Activated gamma-delta T cell treated with anti-CD3 and anti-CD28 coated beads, Interleukin-2, amount 50 U/mL, for 16 hours (primary cell): ENCODE measurements at regions not wholly inside any gene's neighbourhood (a gene's known extent, or its start where the extent isn't known, plus 50 kb on each side); places are given as distances from the start of the nearest gene placed in this dataset.
"Not testable (repeated sequence)": the region's sequence is repeated elsewhere in the genome, so short reads cannot be mapped to it uniquely, and the experiment has no call there.

Experiments used
- DNase-seq: peaks from one replicate; pipeline ENCODE4 v3.0.0-alpha.2; 2020; ENCODE audit warnings: low read depth

GRCh38 chr11:37430966-37431632, 833.1 kb upstream of the RAG2 start:
- not testable (repeated sequence) for DNase-seq

- DNase-seq, result no peak
Observed at GRCh38 chr11:37422511-37422910, 824.5 kb upstream of the RAG2 start.

- DNase-seq, result no peak
Observed at GRCh38 chr11:37411289-37411688, 813.3 kb upstream of the RAG2 start.

- no peak for DNase-seq
Observed at GRCh38 chr11:37409124-37409523, 811.1 kb upstream of the RAG2 start.

GRCh38 chr11:37407461-37407860, 809.4 kb upstream of the RAG2 start:
- no peak for DNase-seq

GRCh38 chr11:37406651-37407050, 808.6 kb upstream of the RAG2 start:
- DNase-seq, result no peak

GRCh38 chr11:37404231-37404630, 806.2 kb upstream of the RAG2 start:
- DNase-seq, result no peak

GRCh38 chr11:37402663-37403062, 804.6 kb upstream of the RAG2 start:
- DNase-seq, result no peak

GRCh38 chr11:37394236-37394870, 796.3 kb upstream of the RAG2 start:
- DNase-seq, result no peak

GRCh38 chr11:37391615-37392014, 793.6 kb upstream of the RAG2 start:
- DNase-seq, result no peak

GRCh38 chr11:37390576-37391083, 792.6 kb upstream of the RAG2 start:
- DNase-seq, result no peak

- DNase-seq, result no peak
Observed at GRCh38 chr11:37378958-37379357, 780.9 kb upstream of the RAG2 start.

- no peak for DNase-seq
Observed at GRCh38 chr11:37372667-37373066, 774.6 kb upstream of the RAG2 start.

- DNase-seq, result no peak
Observed at GRCh38 chr11:37371346-37371970, 773.4 kb upstream of the RAG2 start.

- DNase-seq, result no peak
Observed at GRCh38 chr11:37370817-37371216, 772.8 kb upstream of the RAG2 start.

- DNase-seq, result no peak
Observed at GRCh38 chr11:37364246-37364839, 766.3 kb upstream of the RAG2 start.

GRCh38 chr11:37353192-37353591, 755.2 kb upstream of the RAG2 start:
- no peak for DNase-seq

- DNase-seq, result no peak
Observed at GRCh38 chr11:37352485-37352884, 754.4 kb upstream of the RAG2 start.

GRCh38 chr11:37343290-37343689, 745.3 kb upstream of the RAG2 start:
- no peak for DNase-seq

GRCh38 chr11:37336401-37336800, 738.4 kb upstream of the RAG2 start:
- no peak for DNase-seq

GRCh38 chr11:37333345-37333744, 735.3 kb upstream of the RAG2 start:
- no peak for DNase-seq

- no peak for DNase-seq
Observed at GRCh38 chr11:37323843-37324242, 725.8 kb upstream of the RAG2 start.
